ENCODE measurements at regions not wholly inside any gene's neighbourhood (a gene's known extent, or its start where the extent isn't known, plus 50 kb on each side); places are given as distances from the start of the nearest gene placed in this dataset.

DNA sequence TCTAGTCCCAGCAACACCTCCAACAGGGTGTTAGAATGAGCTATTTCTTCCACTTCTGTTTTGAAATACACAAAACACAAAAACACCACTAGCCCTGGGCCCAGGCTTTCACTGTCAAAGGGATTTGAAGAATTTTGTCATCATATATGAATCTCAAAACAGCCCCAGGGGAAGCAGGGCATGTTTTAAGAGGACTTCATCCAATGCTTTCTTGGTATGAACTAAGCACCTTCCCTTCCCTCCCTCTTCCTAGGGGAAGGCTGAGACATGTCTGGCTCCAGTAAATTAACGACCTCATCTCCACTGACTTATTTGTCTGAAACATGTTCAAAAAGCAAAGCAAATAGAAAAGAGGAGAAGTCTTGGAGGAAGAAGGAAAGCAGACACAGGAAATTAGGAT, 75.7 kb upstream of the INCENP start:
- TF ChIP-seq, protein P1, sequence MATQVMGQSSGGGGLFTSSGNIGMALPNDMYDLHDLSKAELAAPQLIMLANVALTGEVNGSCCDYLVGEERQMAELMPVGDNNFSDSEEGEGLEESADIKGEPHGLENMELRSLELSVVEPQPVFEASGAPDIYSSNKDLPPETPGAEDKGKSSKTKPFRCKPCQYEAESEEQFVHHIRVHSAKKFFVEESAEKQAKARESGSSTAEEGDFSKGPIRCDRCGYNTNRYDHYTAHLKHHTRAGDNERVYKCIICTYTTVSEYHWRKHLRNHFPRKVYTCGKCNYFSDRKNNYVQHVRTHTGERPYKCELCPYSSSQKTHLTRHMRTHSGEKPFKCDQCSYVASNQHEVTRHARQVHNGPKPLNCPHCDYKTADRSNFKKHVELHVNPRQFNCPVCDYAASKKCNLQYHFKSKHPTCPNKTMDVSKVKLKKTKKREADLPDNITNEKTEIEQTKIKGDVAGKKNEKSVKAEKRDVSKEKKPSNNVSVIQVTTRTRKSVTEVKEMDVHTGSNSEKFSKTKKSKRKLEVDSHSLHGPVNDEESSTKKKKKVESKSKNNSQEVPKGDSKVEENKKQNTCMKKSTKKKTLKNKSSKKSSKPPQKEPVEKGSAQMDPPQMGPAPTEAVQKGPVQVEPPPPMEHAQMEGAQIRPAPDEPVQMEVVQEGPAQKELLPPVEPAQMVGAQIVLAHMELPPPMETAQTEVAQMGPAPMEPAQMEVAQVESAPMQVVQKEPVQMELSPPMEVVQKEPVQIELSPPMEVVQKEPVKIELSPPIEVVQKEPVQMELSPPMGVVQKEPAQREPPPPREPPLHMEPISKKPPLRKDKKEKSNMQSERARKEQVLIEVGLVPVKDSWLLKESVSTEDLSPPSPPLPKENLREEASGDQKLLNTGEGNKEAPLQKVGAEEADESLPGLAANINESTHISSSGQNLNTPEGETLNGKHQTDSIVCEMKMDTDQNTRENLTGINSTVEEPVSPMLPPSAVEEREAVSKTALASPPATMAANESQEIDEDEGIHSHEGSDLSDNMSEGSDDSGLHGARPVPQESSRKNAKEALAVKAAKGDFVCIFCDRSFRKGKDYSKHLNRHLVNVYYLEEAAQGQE (IDR thresholded peaks at IDR 0.05; ENCODE audit: insufficient read depth in 1 of 2, low read depth in 2 of 2, low read length in 2 of 2), result no peak
- TF ChIP-seq SIN3A (IDR thresholded peaks at IDR 0.05; ENCODE audit: borderline replicate concordance, insufficient read depth, low read length) (no peak), POLR2AphosphoS5 (IDR thresholded peaks at IDR 0.05; ENCODE audit: low read depth, low read length) (no peak), TAF1 (IDR thresholded peaks at IDR 0.05; ENCODE audit: borderline replicate concordance, insufficient read depth, low read length) (no peak)
